Loucy (cell line): ENCODE measurements at regions not wholly inside any gene's neighbourhood (a gene's known extent, or its start where the extent isn't known, plus 50 kb on each side); places are given as distances from the start of the nearest gene placed in this dataset.

Experiments used
- H2AFZ ChIP-seq: fragments of 200-600 bp; sonication (generic); 2 replicates; pipeline ENCODE4 v1.6.0; 2016; ENCODE audit warnings: antibody characterized with exemption, mild to moderate bottlenecking, low read length, moderate library complexity
- H3F3A ChIP-seq: fragments of 200-600 bp; 2 replicates; pipeline ENCODE4 v1.6.0; 2016; ENCODE audit warnings: antibody characterized with exemption, low read depth, mild to moderate bottlenecking
- H3K27me3 ChIP-seq: fragments of 200-600 bp; sonication (generic); 2 replicates; pipeline ENCODE4 v1.6.1; 2014; ENCODE audit warnings: low read length, mild to moderate bottlenecking; ENCODE audit not compliant: insufficient read depth, poor library complexity, severe bottlenecking
- H3K36me3 ChIP-seq: fragments of 200-600 bp; sonication (generic); 2 replicates; pipeline ENCODE4 v1.6.1; 2016; ENCODE audit warnings: low read length; ENCODE audit not compliant: insufficient read depth
- H3K4me1 ChIP-seq: fragments of 200-600 bp; sonication (generic); 2 replicates; pipeline ENCODE4 v1.5.1; 2014; ENCODE audit warnings: low read length, mild to moderate bottlenecking; ENCODE audit not compliant: insufficient read depth, poor library complexity, severe bottlenecking
- H3K4me2 ChIP-seq: fragments of 200-600 bp; sonication (generic); 2 replicates; pipeline ENCODE4 v1.6.0; 2014; ENCODE audit warnings: antibody characterized with exemption, low read length, low read depth, mild to moderate bottlenecking; ENCODE audit not compliant: poor library complexity, severe bottlenecking
- H3K4me3 ChIP-seq: fragments of 200-600 bp; sonication (generic); 2 replicates; pipeline ENCODE4 v1.5.1; 2014; ENCODE audit warnings: low read length, mild to moderate bottlenecking, mixed read lengths; ENCODE audit not compliant: poor library complexity, severe bottlenecking
- H3K79me2 ChIP-seq: fragments of 200-600 bp; sonication (generic); 2 replicates; pipeline ENCODE4 v1.6.1; 2014; ENCODE audit warnings: low read length; ENCODE audit not compliant: insufficient read depth
- H3K9ac ChIP-seq: fragments of 200-600 bp; sonication (generic); 2 replicates; pipeline ENCODE4 v1.6.0; 2014; ENCODE audit warnings: mild to moderate bottlenecking, low read depth, low read length, moderate library complexity; ENCODE audit not compliant: poor library complexity, severe bottlenecking
- H3K9me2 ChIP-seq: fragments of 200-600 bp; sonication (generic); replicated peaks from 2 replicates; pipeline ENCODE4 v1.6.1; 2016; ENCODE audit warnings: low read depth, low read length, mixed read lengths
- H3K9me3 ChIP-seq: fragments of 200-600 bp; sonication (generic); 2 replicates; pipeline ENCODE4 v1.6.1; 2014; ENCODE audit warnings: mild to moderate bottlenecking, antibody characterized with exemption, low read length, low read depth; ENCODE audit not compliant: insufficient read depth
- H4K20me1 ChIP-seq: fragments of 200-600 bp; sonication (generic); 2 replicates; pipeline ENCODE4 v1.6.0; 2014; ENCODE audit warnings: antibody characterized with exemption, low read length, mild to moderate bottlenecking; ENCODE audit not compliant: insufficient read depth, poor library complexity, severe bottlenecking
- CTCF ChIP-seq: fragments of 200-600 bp; sonication (generic); conservative IDR thresholded peaks from 2 replicates; pipeline ENCODE4 v1.5.1; 2014; ENCODE audit warnings: mild to moderate bottlenecking, antibody characterized with exemption, low read length
- EZH2phosphoT487 ChIP-seq: fragments of 200-600 bp; IDR thresholded peaks from 2 replicates; pipeline ENCODE4 v1.6.1; 2018; ENCODE audit warnings: antibody characterized with exemption, mild to moderate bottlenecking, moderate library complexity, borderline replicate concordance

DNA sequence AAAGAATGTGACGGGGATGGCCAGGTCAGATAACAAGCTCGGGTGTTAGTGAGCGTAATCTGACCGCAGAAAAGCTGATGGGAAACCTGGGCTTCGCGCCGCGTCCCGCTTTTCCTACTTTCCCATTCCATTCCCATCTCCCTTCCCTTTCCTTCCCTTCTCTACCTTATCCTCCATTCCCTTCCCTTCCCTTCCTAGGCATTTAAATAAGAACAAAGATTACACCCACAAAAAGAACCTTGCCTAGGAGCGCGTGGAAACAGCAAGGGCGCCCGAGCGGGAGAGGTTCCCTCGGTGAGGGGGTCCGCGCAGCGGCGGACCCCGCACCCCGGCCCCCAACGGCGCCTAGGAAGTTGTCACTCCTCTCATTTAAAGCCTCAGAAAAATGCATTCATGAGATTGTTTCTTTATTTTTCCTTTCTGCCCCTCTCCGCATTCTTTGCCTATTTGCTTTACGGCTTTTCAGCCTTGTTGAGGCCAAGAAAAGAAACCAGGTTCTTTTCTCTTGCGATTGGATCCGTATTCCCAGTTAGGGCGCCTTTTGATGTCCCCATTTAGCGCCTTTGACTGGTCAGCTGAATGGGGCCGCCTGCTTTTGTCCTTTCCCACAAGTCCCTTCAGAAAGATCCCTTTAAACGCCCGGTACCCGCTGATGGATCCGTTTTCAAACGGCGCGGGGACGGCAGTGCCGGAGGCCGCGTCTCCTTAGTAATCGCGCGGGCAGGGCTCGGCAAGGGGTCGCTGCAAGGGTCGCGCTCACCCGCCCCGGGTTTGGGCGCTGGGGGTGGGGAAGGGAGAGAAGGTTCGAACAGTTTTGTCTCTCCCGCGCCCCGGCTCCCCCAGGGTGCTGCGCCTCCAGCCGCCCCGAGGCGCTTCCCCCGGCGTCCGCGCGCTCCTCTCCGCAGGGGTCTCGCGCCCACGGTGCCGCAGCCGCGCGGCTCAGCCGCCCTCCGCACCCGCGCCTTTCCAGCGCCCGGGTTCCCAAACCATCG, 54.1 kb upstream of the TMEM33 start:
- Histone ChIP-seq H3K36me3 (no peaks in the 10 kb centered on the region), H3K9me3 (no peaks in the 10 kb centered on the region), H3K9ac (no peak overlapping the region), H3F3A (no peaks in the 10 kb centered on the region), H3K4me1 (no peaks in the 10 kb centered on the region), H3K27me3 (no peaks in the 10 kb centered on the region), H3K79me2 (no peaks in the 10 kb centered on the region), H3K4me2 (no peak overlapping the region), H4K20me1 (no peaks in the 10 kb centered on the region), H3K9me2 (no peaks in the 10 kb centered on the region), H3K4me3 (no peak overlapping the region), H2AFZ (no peak overlapping the region)
- TF ChIP-seq CTCF = no peak
- TF ChIP-seq EZH2phosphoT487 = no peak

GRCh38 chr4:41880022-41880837, 55.0 kb upstream of the TMEM33 start:
- H3K79me2 ChIP-seq = no peaks in the 10 kb centered on the region
- H3K36me3 ChIP-seq = no peaks in the 10 kb centered on the region
- no peaks in the 10 kb centered on the region for H3F3A ChIP-seq
- no peaks in the 10 kb centered on the region for H3K9me2 ChIP-seq
- no peaks in the 10 kb centered on the region for H3K27me3 ChIP-seq
- H3K4me2 ChIP-seq = no peak overlapping the region
- H3K9me3 ChIP-seq = no peaks in the 10 kb centered on the region
- no peak overlapping the region for H2AFZ ChIP-seq
- no peaks in the 10 kb centered on the region for H4K20me1 ChIP-seq
- no peak overlapping the region for H3K4me3 ChIP-seq
- no peaks in the 10 kb centered on the region for H3K4me1 ChIP-seq
- no peak for TF ChIP-seq EZH2phosphoT487
- no peak for TF ChIP-seq CTCF
- H3K9ac ChIP-seq = no peak overlapping the region

DNA sequence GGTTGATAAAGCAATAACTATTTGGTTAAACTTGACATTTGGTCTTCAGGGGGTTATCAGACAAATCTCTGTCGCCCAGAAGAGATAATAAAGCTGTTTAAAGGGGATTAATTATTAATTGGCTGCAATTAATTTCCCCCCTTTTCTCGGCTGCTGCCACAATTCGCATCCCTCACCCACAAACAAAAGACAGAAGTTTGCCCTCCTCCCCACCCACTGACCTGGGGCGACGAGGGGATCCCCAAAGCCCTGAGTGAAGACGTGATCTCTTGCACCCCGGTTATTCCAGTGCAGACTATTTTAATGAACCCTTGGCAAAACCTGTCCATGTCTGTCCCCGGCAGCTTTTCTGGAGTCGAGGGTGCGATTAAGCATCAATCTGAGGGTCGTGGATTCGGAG, 55.7 kb upstream of the TMEM33 start:
- Histone ChIP-seq H3K4me2 (no peak overlapping the region), H3K9me3 (no peaks in the 10 kb centered on the region), H3K27me3 (no peaks in the 10 kb centered on the region), H3K4me1 (no peaks in the 10 kb centered on the region), H3K4me3 (no peak overlapping the region), H3F3A (no peaks in the 10 kb centered on the region), H4K20me1 (no peaks in the 10 kb centered on the region), H3K9ac (no peak overlapping the region), H3K79me2 (no peaks in the 10 kb centered on the region), H3K9me2 (no peaks in the 10 kb centered on the region), H2AFZ (no peak overlapping the region), H3K36me3 (no peaks in the 10 kb centered on the region)
- TF ChIP-seq CTCF (no peak), EZH2phosphoT487 (no peak)
